ENCODE measurements at regions not wholly inside any gene's neighbourhood (a gene's known extent, or its start where the extent isn't known, plus 50 kb on each side); places are given as distances from the start of the nearest gene placed in this dataset.

GRCh38 chr6:69617163-69617562, 179.6 kb downstream of the LMBRD1 start:
- Histone ChIP-seq H3K4me1 (ENCODE audit: insufficient read depth, low read length, poor library complexity, severe bottlenecking) (no peaks in the 10 kb centered on the region), H3K79me2 (ENCODE audit: insufficient read depth, low read depth, low read length) (no peaks in the 10 kb centered on the region), H3K27ac (ENCODE audit: low read depth, low read length, poor library complexity, severe bottlenecking) (no peak overlapping the region), H4K20me1 (ENCODE audit: insufficient read depth, low read length) (no peaks in the 10 kb centered on the region), H2AFZ (ENCODE audit: low read length) (no peak overlapping the region), H3K4me2 (ENCODE audit: low read length) (no peak overlapping the region), H3K36me3 (ENCODE audit: insufficient read depth, low read length) (no peaks in the 10 kb centered on the region), H3K9me3 (ENCODE audit: low read length) (no peaks in the 10 kb centered on the region), H3K4me3 (ENCODE audit: low read depth, low read length, poor library complexity, severe bottlenecking) (no peak overlapping the region), H3K9me2 (ENCODE audit: insufficient read depth, low read length) (no peaks in the 10 kb centered on the region)
- no TSS peak for BruUV-seq (replicated peaks)
- CTCF ChIA-PET (ENCODE audit: unreplicated experiment): no interaction called here
- intact Hi-C loops (cut with micrococcal nuclease; ENCODE audit: unreplicated experiment): no loop called here
- POLR2A ChIA-PET: no interaction called here
- no peak for TF ChIP-seq EZH2phosphoT487 (IDR thresholded peaks at IDR 0.05; ENCODE audit: borderline replicate concordance, low read depth, low read length)
- TF ChIP-seq, protein P1, sequence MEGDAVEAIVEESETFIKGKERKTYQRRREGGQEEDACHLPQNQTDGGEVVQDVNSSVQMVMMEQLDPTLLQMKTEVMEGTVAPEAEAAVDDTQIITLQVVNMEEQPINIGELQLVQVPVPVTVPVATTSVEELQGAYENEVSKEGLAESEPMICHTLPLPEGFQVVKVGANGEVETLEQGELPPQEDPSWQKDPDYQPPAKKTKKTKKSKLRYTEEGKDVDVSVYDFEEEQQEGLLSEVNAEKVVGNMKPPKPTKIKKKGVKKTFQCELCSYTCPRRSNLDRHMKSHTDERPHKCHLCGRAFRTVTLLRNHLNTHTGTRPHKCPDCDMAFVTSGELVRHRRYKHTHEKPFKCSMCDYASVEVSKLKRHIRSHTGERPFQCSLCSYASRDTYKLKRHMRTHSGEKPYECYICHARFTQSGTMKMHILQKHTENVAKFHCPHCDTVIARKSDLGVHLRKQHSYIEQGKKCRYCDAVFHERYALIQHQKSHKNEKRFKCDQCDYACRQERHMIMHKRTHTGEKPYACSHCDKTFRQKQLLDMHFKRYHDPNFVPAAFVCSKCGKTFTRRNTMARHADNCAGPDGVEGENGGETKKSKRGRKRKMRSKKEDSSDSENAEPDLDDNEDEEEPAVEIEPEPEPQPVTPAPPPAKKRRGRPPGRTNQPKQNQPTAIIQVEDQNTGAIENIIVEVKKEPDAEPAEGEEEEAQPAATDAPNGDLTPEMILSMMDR (conservative IDR thresholded peaks at IDR 0.05; ENCODE audit: low read length): no peak
- no peak for DNase-seq (ENCODE audit: low spot score)

- TF ChIP-seq EZH2phosphoT487 (IDR thresholded peaks at IDR 0.05; ENCODE audit: borderline replicate concordance, low read depth, low read length): no peak
- TF ChIP-seq, protein P1 (conservative IDR thresholded peaks at IDR 0.05; ENCODE audit: low read length): no peak
- no TSS peak for BruUV-seq (replicated peaks)
- H3K36me3 ChIP-seq (ENCODE audit: insufficient read depth, low read length): no peaks in the 10 kb centered on the region
- no peaks in the 10 kb centered on the region for H4K20me1 ChIP-seq (ENCODE audit: insufficient read depth, low read length)
- H3K4me2 ChIP-seq (ENCODE audit: low read length): no peak overlapping the region
- no peak overlapping the region for H3K27ac ChIP-seq (ENCODE audit: low read depth, low read length, poor library complexity, severe bottlenecking)
- H3K79me2 ChIP-seq (ENCODE audit: insufficient read depth, low read depth, low read length): no peaks in the 10 kb centered on the region
- DNase-seq (ENCODE audit: low spot score): no peak
- no peaks in the 10 kb centered on the region for H3K9me3 ChIP-seq (ENCODE audit: low read length)
- POLR2A ChIA-PET: no interaction called here
- CTCF ChIA-PET (ENCODE audit: unreplicated experiment): no interaction called here
- H3K4me3 ChIP-seq (ENCODE audit: low read depth, low read length, poor library complexity, severe bottlenecking): no peak overlapping the region
- H3K4me1 ChIP-seq (ENCODE audit: insufficient read depth, low read length, poor library complexity, severe bottlenecking): no peaks in the 10 kb centered on the region
- no peak overlapping the region for H2AFZ ChIP-seq (ENCODE audit: low read length)
- no peaks in the 10 kb centered on the region for H3K9me2 ChIP-seq (ENCODE audit: insufficient read depth, low read length)
- intact Hi-C loops (cut with micrococcal nuclease; ENCODE audit: unreplicated experiment): no loop called here
Measured at GRCh38 chr6:69609836-69610472, 186.9 kb downstream of the LMBRD1 start.

DNA sequence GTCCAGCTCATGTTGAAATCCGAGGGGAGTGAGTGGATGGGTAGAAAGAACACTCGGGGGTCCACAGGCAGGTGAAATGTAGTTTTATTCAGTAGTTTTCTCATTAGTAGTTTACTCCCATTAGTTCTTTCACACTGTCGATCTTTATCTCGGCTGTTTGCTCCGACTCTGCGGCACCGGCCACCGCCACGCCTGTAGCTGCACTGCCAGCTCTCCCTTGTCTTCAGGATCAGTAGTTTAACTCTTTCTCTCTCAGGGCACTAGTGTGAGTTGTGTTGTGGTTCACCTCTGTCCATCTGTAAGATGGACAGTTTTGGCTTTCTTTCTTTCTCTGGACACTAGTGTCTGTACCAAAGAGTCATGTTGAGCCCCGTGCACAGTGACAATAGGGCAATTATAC, 195.7 kb downstream of the LMBRD1 start:
- no peaks in the 10 kb centered on the region for H3K4me1 ChIP-seq (ENCODE audit: insufficient read depth, low read length, poor library complexity, severe bottlenecking)
- TF ChIP-seq, protein P1 (conservative IDR thresholded peaks at IDR 0.05; ENCODE audit: low read length): no peak
- TF ChIP-seq EZH2phosphoT487 (IDR thresholded peaks at IDR 0.05; ENCODE audit: borderline replicate concordance, low read depth, low read length): no peak
- BruUV-seq (replicated peaks): no TSS peak
- H3K9me2 ChIP-seq (ENCODE audit: insufficient read depth, low read length): no peaks in the 10 kb centered on the region
- ChIA-PET POLR2A (no interaction called here), CTCF (ENCODE audit: unreplicated experiment) (no interaction called here)
- no peak overlapping the region for H3K4me3 ChIP-seq (ENCODE audit: low read depth, low read length, poor library complexity, severe bottlenecking)
- H3K27ac ChIP-seq (ENCODE audit: low read depth, low read length, poor library complexity, severe bottlenecking): no peak overlapping the region
- H3K9me3 ChIP-seq (ENCODE audit: low read length): no peaks in the 10 kb centered on the region
- DNase-seq (ENCODE audit: low spot score): no peak
- H4K20me1 ChIP-seq (ENCODE audit: insufficient read depth, low read length): no peaks in the 10 kb centered on the region
- H3K36me3 ChIP-seq (ENCODE audit: insufficient read depth, low read length): no peaks in the 10 kb centered on the region
- no peak overlapping the region for H2AFZ ChIP-seq (ENCODE audit: low read length)
- H3K79me2 ChIP-seq (ENCODE audit: insufficient read depth, low read depth, low read length): no peaks in the 10 kb centered on the region
- intact Hi-C loops (cut with micrococcal nuclease; ENCODE audit: unreplicated experiment): no loop called here
- H3K4me2 ChIP-seq (ENCODE audit: low read length): no peak overlapping the region
